HG02938 (cell line): ENCODE measurements at regions not wholly inside any gene's neighbourhood (a gene's known extent, or its start where the extent isn't known, plus 50 kb on each side); places are given as distances from the start of the nearest gene placed in this dataset.
"Not testable (repeated sequence)": the region's sequence is repeated elsewhere in the genome, so short reads cannot be mapped to it uniquely, and the experiment has no call there.

Source experiments
- ATAC-seq: cut with Tn5 transposase; IDR thresholded peaks from one replicate; pipeline ENCODE4 v1.9.1; 2021; ENCODE audit warnings: mild to moderate bottlenecking, moderate library complexity; ENCODE audit not compliant: unreplicated experiment

DNA sequence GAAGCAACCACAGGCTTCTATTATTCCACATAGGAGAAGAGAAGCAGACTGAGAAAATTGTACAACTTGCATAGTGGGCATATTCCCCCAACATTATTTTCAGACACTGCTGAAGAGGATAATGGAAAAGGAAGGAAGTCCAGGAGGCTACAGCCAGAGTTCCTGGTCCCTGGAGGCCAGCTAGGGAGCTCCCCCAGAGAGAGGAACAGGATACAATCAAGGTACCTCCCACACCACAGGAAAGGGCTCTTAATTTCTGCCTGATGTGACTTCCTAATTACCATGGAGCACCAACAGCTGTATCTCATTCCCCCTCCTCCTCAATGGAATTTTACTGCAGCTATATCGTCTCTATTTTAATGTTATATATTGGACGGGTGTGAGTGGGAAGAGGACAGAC lies 594.3 kb upstream of the NRSN1 start:
- no peak for ATAC-seq

DNA sequence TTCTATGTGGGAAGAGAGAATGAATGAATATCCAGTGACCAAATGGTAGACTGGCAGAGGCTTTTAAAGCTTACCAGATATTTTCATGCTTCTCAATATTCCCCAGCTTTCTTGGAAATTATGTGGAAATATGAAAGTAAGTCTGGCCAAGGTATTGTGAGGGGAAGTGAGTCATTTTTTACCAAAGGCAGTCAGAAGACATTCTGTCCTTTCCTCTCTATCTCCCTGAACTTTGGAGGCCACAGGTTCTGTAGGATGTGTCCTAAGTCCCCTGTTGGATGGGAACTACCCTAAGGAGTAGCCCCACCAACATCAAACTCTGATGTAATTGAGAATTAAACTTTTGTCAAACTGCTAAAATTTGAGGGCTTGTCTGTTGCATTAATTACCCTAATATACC lies 593.8 kb upstream of the NRSN1 start:
- no peak for ATAC-seq

DNA sequence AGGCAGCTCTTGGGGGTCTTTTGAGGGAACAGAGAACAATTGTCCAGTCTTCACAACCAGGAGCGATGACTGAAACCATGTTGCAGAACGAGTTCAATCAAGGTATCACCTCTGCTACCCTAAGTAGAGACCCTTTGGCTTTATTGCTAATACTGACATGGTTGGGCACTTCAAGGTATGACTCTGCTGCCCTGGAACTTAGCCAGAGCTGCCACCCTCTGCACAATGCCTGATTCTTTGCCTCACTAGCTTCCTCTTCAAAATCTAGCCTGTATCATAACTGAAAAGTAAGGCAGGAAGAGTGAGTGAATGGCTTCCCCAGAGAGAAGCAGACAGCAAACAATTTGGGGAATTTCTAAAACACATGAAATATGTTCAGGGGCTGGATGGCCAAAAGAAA lies 592.7 kb upstream of the NRSN1 start:
- no peak for ATAC-seq

DNA sequence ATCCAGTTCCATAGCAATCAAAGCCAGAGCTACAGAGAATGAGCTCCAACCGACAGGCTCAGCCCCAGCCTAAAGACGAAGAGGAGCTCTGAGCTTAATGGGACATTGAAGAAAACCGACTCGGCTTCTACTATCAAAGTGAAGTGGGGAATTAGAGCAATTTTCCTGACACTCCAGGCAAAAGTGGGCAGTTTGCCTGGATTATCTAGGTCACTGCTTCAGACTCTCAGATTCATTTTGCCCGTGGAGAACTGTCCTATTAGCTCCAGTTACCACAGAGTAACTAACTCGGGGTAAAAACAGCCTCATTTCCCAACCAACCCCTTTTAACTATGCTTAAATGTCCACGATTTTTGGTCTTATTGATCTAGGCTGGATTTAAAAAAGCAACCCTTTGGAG lies 592.1 kb upstream of the NRSN1 start:
- no peak for ATAC-seq

DNA sequence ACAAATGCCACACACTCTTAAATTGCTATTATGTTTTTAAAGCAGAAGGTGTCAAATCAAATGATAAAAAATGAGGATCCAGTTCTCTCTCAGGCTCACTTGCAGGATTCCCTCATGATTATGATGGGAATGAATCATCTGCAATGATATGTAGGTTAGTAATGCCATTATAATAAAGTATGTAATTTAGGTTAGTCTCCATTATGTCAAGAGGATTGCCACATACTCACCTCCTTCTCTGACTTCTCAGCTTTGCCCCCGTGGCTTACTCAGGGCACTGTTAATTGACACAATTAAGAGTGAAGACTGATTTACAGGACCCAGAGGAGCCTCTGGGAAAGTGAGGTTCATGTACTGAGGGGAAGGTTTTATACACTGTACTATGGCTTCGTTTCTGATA lies 591.7 kb upstream of the NRSN1 start:
- no peak for ATAC-seq

DNA sequence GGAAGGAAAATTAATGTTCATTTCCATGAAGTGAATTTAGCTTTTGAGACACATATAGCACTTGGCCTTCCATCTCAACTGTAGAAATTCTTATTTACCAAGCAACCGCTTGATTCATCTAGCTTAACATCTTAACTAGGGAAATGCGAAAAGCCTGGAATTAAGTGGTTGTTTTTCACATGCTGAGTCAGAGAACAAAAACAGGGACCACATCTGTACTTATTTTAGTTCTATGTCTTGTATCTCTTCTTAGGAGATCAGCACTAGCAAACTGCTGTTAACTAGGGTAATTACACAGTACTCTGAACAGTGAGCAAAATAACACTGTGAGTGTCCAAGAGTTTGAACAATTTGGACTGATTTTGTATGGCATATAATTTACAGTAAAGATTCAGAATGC lies 590.9 kb upstream of the NRSN1 start:
- no peak for ATAC-seq

DNA sequence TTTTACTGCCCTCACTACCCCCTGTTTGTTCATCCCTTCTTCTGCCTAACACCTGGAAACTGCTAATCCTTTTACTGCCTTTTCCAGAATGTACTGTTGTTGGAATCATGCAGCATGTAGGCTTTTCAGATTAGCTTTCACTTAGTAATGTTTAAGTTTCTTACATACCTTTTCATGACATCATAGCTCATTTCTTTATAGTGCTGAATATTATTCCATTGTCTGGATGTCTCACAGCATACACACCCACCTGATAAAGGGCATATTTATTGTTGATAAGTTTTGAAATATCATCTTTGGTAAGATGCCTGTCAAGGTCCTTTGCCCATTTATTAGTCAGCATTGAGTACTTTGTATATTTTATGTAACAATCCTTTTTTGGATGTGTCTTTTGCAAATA lies 588.2 kb upstream of the NRSN1 start:
- ATAC-seq = no peak

DNA sequence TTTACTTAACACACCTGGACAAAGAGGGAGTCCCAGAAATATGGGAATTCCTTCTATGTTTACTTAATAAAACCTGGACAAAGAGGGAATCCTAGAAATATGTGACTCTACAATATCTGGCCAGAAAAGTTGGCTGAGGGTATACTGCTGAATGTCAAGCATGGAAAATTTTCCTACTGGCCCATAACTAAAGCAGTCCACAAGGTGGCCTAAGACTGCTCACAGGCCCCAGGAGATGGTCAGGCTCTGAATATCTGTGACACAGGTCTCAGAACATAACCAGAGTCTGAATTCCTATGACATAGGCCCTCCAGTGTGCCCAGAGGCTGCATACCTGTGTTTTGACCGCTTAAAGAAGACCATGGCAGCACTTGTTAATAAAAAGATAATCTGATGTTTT lies 578.2 kb upstream of the NRSN1 start:
- ATAC-seq = no peak

DNA sequence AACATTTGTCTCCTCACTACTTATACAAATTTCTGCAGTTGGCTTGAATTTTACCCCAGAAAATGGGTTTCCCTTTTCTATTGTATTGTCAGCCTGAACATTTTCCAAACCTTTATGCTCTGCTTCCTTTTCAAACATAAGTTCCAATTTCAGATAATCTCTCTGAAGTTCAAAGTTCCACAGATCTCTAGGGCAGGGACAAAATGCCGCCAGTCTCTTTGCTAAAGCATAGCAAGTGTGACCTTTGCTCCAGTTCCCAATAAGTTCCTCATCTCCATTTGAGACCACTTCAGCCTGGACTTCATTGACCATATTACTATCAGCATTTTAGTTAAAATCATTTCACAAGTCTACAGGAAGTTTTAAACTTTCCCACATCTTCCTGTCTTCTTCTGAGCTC lies 571.1 kb upstream of the NRSN1 start:
- not testable (repeated sequence) for ATAC-seq

DNA sequence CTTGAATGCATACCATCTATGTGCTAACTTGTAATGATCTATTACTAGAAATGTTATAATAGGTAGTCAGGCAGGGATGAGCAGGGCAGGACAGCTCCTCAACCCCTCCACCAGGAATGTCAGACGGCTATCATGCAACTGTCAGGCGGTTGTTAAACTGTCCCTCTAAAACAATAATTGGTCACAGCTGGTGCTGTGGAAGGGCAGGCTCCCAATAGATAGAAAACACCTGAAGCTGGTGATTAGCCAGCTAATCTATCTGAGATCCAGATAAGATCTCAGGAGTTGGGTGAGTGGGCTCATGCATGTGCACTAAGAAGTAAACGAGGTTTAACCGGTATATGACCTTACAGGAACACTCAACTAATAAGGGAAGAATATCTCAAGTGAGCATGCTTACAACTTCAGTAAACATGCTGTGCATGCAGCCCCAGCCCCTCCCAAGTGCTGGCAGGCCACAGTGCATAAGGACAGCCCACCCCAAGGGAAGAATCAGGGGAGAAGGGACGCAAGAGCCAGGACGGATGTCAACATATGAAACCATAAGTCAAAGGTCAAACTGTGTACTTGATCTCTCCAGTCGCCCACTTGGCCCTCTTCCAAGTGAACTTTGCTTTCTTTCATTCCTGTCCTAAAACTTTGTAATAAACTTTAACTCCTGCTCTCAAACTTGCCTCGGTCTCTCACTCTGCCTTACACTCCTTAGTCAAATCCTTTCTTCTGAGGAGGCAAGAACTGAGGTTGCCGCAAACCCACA lies 566.2 kb upstream of the NRSN1 start:
- ATAC-seq = no peak

DNA sequence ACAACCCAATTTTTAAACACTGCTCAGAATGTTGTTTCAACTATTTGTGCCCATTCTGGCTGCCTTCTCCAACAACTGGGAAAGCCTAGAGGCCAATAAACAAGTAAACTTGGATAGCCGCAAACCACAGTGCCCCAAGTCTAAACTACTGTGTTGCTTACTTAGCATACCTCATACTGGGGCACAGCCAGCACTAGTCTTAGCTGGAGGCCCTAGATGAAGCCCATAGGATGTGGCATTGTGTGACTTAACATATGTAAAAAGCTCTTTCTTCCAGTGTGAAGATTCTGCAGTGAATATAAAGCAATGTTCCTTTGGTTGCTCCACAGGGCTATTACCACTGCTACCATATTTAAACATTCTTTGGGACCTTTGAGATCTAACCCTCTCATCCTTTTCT lies 564.3 kb upstream of the NRSN1 start:
- ATAC-seq = no peak

DNA sequence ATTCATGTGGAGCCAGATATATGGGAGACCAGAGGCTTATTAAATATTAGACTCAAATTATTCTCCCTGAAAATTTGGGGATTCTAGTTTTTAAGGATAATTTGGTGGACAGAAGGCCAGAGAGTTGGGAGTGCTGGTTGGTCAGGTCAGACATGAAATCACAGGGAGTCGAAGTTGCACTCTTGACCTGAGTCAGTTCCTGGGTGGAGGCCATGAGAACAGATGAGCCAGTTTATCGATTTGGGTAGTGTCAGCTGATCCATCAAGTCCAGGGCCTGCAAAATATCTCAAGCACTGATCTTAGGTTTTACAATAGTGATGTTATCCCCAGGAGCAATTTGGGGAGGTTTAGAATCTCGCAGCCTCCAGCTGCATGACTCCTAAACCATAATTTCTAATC lies 563.5 kb upstream of the NRSN1 start:
- no peak for ATAC-seq

DNA sequence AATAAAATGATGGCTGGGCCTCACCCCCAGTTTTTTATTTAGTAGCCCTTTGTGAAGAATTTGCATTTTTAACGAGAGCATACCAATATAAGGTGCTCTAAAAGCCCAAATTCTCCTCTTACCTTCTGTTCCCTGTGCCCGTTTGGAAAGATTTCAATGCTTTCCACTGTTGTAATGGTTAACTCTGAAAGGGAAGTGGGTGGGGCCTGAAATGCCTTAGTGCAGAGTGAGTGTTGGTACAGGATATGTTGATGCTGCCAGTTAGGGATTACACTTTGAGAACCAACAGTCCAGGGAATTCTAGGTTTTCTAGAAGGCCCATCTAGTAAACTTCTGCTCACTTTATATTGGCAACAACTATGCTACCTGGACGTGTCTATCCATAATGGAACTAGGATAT lies 562.7 kb upstream of the NRSN1 start:
- no peak for ATAC-seq

DNA sequence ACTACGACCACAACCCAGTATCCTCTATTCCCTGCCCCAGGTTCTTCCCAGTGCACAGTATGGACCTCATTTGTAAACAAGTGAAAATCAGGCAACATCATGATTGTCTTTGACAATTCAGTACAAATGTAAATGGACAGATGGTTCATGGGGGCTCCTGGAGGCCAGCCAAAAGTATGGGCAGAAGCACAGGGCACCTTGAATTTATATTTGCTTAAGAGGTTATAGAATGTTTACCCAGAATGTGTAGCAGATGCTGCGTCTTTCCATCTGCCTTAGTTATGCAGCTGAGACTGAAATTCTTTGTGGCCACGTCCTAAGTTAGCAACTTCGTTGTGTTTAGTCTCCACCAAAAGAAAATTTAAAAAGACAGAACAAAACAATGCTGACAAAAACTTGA lies 559.6 kb upstream of the NRSN1 start:
- no peak for ATAC-seq

DNA sequence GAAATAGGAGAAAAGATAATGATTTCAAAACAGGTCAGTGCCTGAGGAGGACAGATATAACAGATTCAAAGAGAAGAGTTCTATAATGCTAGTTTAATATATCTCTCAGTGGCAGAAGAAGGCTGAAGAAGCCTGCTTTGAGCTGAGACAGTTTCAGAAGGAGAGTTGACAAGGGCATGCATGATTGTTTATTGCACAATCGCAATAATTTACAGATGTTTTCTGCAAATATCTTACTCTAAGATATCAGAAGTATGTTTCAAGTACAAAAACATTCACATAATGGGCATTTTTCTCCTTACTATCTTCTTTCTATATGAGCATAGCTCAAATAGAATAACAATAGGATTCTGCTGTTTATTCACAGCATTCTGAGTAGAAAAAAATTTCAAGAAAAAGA lies 557.7 kb upstream of the NRSN1 start:
- no peak for ATAC-seq

DNA sequence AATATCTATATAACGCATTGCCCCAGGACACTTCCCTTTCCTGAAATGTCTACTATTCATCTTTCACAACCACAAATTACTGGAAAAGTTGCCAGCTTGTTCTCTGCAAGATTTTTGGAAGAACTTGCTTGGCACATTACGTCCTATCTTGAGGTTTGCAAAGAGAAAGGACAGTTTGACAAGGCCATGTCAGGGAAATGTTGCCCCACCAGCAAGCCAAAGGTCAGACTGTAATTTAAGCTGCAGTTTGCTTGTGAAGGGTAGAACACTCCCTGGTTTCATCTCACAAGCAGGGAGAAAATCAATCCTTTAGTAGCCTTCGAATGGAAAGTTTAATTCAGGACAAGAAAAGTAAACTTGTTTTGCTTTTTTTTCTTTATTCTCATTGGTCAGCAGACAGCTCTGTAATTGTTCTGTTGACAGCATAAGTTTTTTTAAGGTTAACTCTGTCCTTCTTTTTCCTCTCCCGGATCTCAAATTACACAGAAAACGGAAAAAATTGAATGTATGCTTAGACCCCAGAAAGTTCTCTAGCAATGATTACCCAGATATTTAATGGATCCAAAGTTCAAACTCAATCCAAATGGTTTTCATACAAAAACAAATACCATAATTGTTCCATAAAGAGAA lies 541.8 kb upstream of the NRSN1 start:
- ATAC-seq = no peak

DNA sequence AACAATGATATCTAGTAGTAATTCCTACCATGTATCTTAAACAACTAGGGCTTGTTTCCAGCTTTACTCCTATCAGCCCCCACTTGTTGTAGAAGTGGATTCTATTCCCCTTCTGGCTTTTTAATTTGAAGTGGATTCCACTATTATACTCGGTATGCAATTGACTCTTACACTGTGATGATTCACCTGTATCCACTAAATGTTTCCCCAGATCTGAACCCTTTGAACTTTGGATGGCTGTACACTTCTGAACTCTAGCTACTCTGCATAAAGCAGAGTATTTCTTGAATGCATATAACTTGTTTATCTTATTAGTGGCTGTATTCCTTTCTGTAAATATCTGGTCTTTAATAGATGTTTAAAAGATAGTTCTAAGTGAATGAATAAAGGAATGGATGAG lies 538.4 kb upstream of the NRSN1 start:
- no peak for ATAC-seq

DNA sequence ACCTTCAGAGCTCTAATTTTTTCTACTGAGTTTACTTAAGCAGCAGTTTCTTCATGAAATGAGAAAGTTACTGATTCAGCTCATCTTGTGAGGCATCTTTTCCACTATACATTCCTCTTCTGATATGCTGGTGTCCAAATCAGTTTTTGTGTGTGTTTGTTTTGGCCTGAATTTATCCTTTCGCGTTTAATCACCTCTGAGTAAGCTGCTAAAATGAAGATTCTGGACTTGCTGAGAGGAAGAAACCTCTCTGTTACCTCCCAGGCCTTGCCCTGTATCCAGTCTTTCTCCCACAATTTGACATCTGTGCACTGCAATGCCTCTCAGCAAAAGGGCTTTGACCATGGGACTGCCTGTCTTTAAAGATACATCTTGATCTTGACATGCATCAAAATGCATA lies 536.2 kb upstream of the NRSN1 start:
- no peak for ATAC-seq

DNA sequence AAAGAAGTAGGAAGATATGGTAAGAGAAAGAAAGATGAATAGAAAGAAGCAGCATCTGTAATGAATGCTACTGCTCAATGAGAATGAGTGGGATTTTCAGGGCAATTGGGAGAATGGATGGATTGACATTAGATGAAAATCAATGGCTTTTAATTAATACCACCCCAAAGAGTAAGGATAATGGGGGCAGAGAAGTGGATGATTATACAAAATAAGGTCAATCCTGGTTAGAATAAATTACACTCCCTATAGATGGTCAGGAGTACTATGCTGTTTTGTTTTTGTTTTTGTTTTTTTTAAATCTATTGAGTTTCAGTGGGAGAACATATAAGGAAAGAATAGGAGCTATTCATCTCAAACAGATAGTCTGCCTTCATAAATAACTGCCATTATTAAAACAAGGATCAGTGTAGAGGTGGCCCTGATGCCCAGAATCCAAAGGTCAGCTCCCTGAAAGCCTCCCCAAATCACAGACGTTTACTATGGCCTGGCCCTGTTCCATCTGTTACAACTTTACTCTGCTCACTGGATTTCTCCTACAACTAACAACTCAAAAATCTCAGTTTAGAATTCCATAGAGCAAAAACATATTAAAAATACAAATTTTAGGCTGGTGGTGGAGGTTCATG lies 535.4 kb upstream of the NRSN1 start:
- no peak for ATAC-seq

DNA sequence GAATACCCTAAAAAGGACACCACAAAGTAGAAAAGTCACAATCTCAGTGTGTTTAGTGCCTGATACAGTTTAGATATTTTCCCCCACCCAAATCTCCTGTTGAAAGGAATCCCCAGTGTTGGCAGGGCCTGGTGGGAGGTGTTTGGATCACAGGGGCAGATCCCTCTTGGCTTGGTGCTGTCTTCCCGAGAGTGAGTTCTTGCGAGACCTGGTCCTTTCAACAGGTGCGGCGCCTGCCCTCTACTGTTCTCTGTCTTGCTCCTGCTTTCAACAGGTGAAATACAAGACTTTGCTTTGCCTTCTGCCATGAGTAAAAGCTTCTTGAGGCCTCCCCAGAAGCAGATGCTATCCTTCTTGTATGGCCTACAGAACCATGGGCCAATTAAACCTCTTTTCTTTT lies 534.3 kb upstream of the NRSN1 start:
- no peak for ATAC-seq

DNA sequence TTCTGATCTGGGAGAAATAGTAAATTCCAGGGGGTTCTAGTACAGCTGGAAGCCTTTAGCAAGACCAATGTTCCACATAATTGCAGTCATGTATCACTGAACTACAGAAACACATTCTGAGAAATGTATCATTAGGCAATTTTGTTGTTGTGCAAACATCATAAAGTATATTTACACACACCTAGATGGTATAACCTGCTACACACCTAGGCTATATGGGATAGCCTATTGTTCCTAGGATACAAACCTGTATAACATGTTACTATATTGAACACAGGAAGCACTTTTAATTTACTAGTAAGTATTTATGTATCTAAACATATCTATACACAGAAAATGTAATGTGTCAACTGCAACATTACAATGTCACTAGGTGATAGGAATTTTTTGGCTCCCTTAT lies 525.9 kb upstream of the NRSN1 start:
- ATAC-seq = no peak

DNA sequence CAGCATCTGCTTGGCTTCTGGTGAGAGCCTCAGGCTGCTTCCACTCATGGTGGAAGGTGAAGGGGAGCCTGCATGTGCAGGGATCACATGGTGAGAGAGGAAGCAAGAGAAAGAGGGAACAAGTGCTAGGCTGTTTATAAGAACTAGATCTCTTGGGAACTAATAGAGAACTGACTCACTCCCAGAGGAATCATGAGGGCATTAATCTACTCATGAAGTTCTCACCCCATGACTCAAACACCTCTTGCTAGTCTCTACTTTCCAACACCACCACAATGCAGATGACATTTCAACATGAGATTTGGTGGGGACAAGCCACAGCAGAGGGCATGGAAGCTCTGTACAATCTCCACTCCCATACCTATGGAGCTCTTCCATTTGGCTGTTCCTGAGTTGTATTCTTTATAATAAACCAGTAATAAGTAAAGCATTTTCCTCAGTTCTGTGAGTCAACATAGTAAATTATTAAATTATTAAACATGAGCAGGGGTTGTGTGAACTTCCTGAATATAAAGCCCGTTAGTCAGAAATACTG lies 524.1 kb upstream of the NRSN1 start:
- ATAC-seq = no peak
